ENCODE measurements at regions not wholly inside any gene's neighbourhood (a gene's known extent, or its start where the extent isn't known, plus 50 kb on each side); places are given as distances from the start of the nearest gene placed in this dataset.

GRCh38 chr6:150673720-150674346 lies 74.1 kb downstream of the PLEKHG1 start:
- TF ChIP-seq CTCF (IDR thresholded peaks at IDR 0.05) (no peak), POLR2A (IDR thresholded peaks at IDR 0.05) (no peak), POLR2AphosphoS5 (IDR thresholded peaks at IDR 0.05) (no peak)
